RCC 7860 (cell line): ENCODE measurements at regions not wholly inside any gene's neighbourhood (a gene's known extent, or its start where the extent isn't known, plus 50 kb on each side); places are given as distances from the start of the nearest gene placed in this dataset.

Source experiments
- DNase-seq: peaks from one replicate; pipeline ENCODE4 v3.0.0-alpha.2; 2015; ENCODE audit warnings: low spot score
- FAIRE-seq: peaks from 2 replicates; lab custom pipeline; 2012; peaks lifted over from hg19 to GRCh38; lab: Jason Lieb, UNC

- FAIRE-seq, result peak; percentile 78
- DNase-seq, result peak; percentile 26
These were observed 951.0 kb downstream of the TYW1 start for GRCh38 chr7:67947646-67948045.

DNA sequence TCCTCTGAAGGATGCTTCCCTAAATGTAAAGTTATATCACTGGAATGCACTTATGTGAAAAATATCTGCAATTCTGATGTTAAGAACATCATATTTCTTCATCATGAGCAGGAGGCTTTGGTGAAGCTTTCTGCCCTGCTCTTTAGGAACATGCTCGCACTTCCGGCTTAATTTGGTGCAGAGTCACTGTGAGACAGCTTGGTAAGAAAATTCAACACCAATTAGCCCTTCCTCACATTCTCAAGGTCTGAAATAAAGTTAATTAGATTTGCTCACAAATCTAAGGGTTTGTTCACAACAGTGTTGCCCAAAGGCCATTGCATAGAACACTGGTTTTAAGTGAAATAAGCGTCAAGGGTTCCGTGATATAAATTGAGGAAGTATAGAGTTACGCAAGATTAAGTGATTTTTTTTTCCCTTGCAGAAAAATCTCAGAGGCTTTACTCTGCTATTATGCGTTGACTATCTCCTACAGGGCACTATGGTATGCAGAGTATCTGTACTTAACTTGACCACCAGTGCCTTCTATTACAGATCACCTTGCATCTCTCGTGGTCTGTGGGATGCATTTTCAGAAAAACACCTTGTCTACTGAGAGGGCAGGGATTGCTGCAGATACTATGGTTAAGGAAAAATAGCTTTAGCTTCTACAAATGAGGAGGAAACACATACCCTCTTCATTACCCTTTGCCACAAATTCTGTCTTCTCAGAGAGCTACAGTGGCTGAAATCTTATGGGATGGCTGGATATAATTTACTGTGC is 953.9 kb downstream of the TYW1 start:
- no peak for DNase-seq
- no peak for FAIRE-seq

- DNase-seq (no peak), FAIRE-seq (no peak)
These were observed 958.4 kb downstream of the TYW1 start for GRCh38 chr7:67955061-67955460.

DNA sequence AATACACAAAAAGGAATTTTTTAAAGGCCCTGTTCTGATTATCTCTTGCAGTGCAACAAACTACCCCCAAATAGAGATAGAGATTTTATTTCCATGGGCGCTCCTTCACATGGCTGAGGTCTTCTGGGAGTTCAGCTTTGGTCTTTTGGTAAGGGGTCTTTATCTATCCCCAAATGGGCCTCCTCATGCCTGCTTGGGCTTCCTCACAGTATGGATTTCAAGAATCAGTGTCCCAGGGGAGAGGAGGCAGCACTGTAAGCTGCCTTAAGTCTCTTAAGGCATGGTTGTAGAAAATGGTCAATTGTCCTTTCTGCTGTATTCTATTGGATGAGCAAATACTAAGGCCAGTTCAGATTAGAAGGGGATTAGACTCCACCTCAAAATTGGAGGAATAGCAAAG is 966.2 kb downstream of the TYW1 start:
- no peak for FAIRE-seq
- no peak for DNase-seq

DNA sequence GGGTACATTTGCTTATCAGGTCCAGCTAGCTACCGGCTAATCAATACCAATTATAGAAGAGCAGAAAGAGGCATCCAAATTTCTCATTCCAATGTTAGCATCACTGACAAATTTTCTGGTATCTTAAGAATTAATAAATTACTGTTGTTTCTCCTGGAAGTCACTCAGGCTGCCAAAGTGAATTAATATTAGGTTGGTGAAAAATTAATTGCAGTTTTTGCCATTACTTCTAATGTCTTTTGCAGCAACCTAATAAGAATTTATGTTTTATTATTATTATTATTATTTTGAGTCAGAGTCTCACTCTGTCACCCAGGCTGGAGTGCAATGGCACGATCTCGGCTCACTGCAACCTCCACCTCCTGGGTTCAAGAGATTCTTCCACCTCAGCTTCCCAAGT is 979.9 kb downstream of the TYW1 start:
- DNase-seq, result no peak
- no peak for FAIRE-seq

GRCh38 chr7:67983486-67983885 is 986.9 kb downstream of the TYW1 start:
- FAIRE-seq (no peak), DNase-seq (no peak)

DNA sequence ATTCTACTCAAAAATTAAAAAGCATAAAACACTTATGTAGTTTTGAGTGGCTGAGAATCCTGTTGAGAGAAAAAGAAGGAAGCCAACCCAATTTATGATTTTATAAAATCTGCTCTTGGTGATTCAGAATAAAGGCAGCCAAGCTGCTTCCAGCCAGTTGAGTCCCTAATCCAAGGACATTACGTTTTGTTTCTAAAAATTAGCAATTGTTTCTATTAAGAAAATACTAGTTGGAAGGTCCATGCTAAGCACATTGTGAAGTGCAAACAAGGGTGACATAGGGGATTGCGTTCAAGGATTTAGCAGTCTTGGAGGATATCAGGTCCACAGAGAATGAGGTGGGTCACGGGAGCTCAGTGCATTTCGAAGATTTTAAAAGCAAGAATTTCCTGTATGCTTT is 987.7 kb downstream of the TYW1 start:
- FAIRE-seq, result no peak
- DNase-seq, result no peak

GRCh38 chr7:67989142-67989541 is 992.5 kb downstream of the TYW1 start:
- DNase-seq, result no peak
- no peak for FAIRE-seq

- DNase-seq, result no peak
- FAIRE-seq, result no peak
These were observed 993.4 kb downstream of the TYW1 start for GRCh38 chr7:67990003-67990402.

DNA sequence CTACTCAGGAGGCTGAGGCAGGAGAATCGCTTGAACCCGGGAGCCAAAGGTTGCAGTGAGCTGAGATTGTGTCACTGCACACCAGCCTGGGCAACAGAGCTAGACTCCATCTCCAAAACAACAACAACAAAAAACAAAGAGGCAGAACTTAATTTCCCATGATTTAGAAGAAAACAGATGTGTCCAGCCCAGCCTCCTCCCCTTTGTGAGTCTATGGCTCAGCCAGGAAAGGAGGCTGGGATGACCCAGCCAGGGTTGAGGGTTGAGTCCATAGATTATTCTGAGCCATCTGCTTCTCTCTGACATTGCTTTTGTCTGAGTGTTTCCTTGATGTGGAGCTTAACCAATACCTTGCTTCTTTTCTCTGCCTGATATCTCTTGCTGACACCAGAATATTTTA is 994.1 kb downstream of the TYW1 start:
- FAIRE-seq (no peak), DNase-seq (no peak)

DNA sequence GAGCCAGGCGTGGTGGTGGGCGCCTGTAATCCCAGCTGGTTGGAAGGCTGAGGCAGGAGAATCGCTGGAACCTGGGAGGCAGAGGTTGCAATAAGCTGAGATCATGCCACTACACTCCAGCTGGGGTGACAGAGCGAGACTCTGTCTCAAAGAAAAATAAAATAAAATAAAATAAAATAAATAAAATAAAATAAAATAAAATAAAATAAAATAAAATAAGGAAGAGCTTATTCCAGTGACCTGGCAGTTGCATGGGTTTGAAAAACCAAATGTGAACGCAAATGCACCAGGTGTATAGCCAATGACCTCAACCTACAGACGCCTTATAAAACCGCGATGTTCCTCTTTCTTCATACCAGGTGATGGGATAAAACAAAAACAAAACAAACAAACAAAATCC is 995.7 kb downstream of the TYW1 start:
- DNase-seq, result no peak
- no peak for FAIRE-seq

GRCh38 chr7:68005992-68006391 is 1009.4 kb downstream of the TYW1 start:
- no peak for FAIRE-seq

GRCh38 chr7:68006619-68007018 is 1010.0 kb downstream of the TYW1 start:
- no peak for FAIRE-seq

More at GRCh38 chr7:68005992-68006391, 1009.4 kb downstream of the TYW1 start:
- DNase-seq, result no peak

GRCh38 chr7:68009716-68010115 is 1013.1 kb downstream of the TYW1 start:
- no peak for DNase-seq
- FAIRE-seq, result no peak

More at GRCh38 chr7:68006619-68007018, 1010.0 kb downstream of the TYW1 start:
- no peak for DNase-seq

- DNase-seq (no peak), FAIRE-seq (no peak)
These were observed 1017.6 kb downstream of the TYW1 start for GRCh38 chr7:68014031-68014736.

GRCh38 chr7:68015122-68015977 is 1018.7 kb downstream of the TYW1 start:
- no peak for DNase-seq
- no peak for FAIRE-seq

DNA sequence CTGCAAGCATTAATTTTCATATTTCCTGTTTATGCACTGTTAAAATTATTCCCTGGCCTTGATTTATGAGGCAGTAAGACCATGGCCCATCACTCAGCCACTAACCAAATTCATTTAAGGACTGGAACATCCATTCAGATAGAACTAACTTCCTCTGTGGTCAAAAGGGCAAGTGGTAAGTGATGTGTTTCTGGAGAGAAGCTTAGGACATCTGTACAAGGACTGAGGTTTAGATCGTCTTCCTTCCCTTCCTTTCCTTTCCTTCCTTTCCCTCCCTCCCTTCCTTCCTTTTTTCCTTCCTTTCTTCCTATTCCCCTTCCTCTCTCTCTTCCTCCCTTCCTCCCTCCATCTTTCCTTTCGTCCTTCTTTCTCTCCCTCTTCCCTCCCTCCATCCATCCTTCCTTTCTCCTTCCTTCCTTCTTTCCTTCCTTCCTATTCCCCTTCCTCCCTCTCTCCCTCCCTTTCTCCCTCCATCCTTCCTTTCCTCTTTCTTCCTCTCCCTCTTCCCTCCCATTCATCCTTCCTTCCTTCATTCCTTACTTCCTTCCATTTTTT is 1019.4 kb downstream of the TYW1 start:
- no peak for FAIRE-seq
- DNase-seq, result no peak

DNA sequence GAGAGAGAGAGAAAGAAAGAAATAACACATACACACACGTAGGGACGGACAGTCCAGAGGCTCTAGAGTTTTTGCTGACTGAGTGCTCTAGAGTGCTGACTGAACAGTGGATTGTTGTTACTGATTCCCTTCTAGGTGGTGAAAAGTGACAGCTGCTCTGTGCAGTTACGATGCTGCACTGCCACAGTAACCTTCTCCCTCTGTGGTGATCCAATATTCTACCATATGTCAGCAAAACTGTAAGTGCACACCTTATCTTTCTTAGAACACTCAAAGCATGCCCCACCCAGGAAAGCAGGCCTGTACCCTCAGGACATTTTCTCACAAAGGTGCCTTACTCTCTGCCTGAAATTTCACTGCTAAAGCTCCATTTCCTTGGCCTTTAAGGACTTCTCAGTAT is 1023.5 kb downstream of the TYW1 start:
- no peak for DNase-seq
- FAIRE-seq, result no peak

GRCh38 chr7:68025369-68025768 is 1028.7 kb downstream of the TYW1 start:
- DNase-seq, result no peak

DNA sequence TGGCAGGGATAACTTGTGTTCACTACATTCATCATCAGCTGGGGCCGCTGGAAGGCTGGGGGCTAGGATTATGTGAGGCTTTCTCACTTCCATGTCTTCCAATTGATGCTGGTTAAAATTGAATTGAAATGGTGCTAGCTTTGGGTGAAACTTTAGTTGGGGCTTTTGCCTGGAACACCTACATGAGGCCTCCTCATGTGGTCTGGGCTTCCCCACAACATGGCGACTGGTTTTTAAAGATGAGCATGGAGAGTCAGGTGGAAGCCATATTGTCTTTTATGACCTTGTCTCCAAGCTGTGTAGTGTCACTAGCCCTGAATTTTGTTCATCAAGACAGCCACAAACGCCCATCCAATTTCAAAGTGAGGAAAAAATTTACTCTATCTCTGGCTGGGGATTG is 1033.9 kb downstream of the TYW1 start:
- DNase-seq, result no peak
- no peak for FAIRE-seq

More at GRCh38 chr7:68025369-68025768, 1028.7 kb downstream of the TYW1 start:
- no peak for FAIRE-seq
